ENCODE measurements at regions not wholly inside any gene's neighbourhood (a gene's known extent, or its start where the extent isn't known, plus 50 kb on each side); places are given as distances from the start of the nearest gene placed in this dataset.

DNA sequence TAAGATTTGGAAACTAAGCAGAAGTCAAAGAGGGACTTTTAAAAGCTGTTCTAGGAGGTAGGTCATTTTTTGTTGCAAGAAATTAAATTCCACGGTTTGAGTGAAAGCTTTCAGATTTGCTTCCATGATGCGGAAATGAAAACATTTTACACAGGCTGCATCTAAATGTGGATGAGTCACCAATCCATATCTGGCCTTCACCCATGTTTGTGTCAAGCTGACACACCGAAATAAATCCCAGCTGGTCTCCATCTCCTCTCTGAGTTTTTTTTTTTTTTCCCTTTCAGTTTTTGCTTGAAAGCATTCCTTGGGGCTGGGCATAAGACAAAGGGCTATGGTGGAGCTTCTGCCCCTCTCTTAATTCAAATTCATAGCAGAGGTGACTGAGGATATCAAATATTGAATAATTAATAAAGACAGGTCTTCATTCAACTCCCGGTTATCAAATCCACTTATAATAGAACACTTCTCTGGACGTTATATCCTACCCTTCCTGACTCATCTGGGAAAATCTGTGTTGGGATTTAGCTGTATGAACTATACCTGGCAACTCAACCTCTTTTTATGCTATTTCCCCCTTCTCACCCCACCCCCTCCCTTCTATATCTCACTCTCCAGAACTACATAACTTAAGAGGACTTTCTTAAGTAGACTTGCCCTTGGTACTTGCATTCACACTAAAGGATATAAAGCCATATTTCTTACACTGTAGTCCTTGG lies 558.3 kb upstream of the GCFC2 start:
- no peaks in the 10 kb centered on the region for H4K20me1 ChIP-seq (ENCODE audit: insufficient read depth, poor library complexity, severe bottlenecking)
- no peak overlapping the region for H2AFZ ChIP-seq
- DNase-seq (ENCODE audit: low spot score): peak; percentile 14
- H3K4me3 ChIP-seq: no peak overlapping the region
- WGBS (ENCODE audit: low lambda C conversion rate, missing lambda C conversion rate): 58% methylated on average over 5 of the region's 5 CpGs
- H3K4me1 ChIP-seq (ENCODE audit: insufficient read depth): peaks cover 6% of the 10 kb centered on the region
- no peaks in the 10 kb centered on the region for H3K9me3 ChIP-seq (ENCODE audit: low read depth)
- no peaks in the 10 kb centered on the region for H3K36me3 ChIP-seq (replicated peaks; ENCODE audit: insufficient read depth, low read depth)
- H3K27ac ChIP-seq: peak overlapping the region; percentile 78
- no peak for TF ChIP-seq CTCF (IDR thresholded peaks at IDR 0.05; ENCODE audit: poor library complexity)
- TF ChIP-seq EZH2phosphoT487 (IDR thresholded peaks at IDR 0.05; ENCODE audit: low read depth, severe bottlenecking, unreplicated experiment): no peak
- TF ChIP-seq EZH2 (IDR thresholded peaks at IDR 0.05; ENCODE audit: borderline replicate concordance): no peak
- no peaks in the 10 kb centered on the region for H3K79me2 ChIP-seq
- H3K9me2 ChIP-seq (replicated peaks; ENCODE audit: insufficient read depth): no peaks in the 10 kb centered on the region
- peak overlapping the region; percentile 2 for H3K4me2 ChIP-seq
- no peaks in the 10 kb centered on the region for H3K27me3 ChIP-seq

DNA sequence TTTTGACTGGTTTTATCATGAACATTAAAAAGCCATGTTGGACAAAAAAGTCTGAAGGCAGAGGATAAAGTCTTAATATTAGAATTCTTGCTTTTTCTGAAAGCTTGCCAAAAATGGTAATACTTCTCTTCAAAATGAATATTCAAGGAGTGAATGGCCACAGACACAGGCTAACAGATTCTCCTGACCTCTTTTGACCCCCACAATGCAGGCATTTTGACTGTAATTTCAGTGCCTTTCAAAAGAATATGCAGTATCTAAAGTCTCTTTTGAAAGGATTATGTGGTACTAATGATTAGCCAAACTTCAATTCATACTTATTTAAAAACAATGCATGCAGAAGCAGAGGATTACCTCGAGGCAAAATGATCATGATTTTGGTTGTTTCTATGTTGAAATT lies 557.8 kb upstream of the GCFC2 start:
- Histone ChIP-seq H3K27ac (no peak overlapping the region), H3K36me3 (replicated peaks; ENCODE audit: insufficient read depth, low read depth) (no peaks in the 10 kb centered on the region), H3K4me1 (ENCODE audit: insufficient read depth) (peaks cover 6% of the 10 kb centered on the region), H3K9me3 (ENCODE audit: low read depth) (no peaks in the 10 kb centered on the region), H3K9me2 (replicated peaks; ENCODE audit: insufficient read depth) (no peaks in the 10 kb centered on the region), H3K79me2 (no peaks in the 10 kb centered on the region), H3K4me3 (no peak overlapping the region), H2AFZ (no peak overlapping the region), H3K4me2 (peak overlapping the region; percentile 2), H4K20me1 (ENCODE audit: insufficient read depth, poor library complexity, severe bottlenecking) (no peaks in the 10 kb centered on the region), H3K27me3 (no peaks in the 10 kb centered on the region)
- DNase-seq (ENCODE audit: low spot score): no peak
- 35% methylated on average over 1 of the region's 1 CpG for WGBS (ENCODE audit: low lambda C conversion rate, missing lambda C conversion rate)
- TF ChIP-seq EZH2 (IDR thresholded peaks at IDR 0.05; ENCODE audit: borderline replicate concordance) (no peak), EZH2phosphoT487 (IDR thresholded peaks at IDR 0.05; ENCODE audit: low read depth, severe bottlenecking, unreplicated experiment) (no peak), CTCF (IDR thresholded peaks at IDR 0.05; ENCODE audit: poor library complexity) (no peak)

DNA sequence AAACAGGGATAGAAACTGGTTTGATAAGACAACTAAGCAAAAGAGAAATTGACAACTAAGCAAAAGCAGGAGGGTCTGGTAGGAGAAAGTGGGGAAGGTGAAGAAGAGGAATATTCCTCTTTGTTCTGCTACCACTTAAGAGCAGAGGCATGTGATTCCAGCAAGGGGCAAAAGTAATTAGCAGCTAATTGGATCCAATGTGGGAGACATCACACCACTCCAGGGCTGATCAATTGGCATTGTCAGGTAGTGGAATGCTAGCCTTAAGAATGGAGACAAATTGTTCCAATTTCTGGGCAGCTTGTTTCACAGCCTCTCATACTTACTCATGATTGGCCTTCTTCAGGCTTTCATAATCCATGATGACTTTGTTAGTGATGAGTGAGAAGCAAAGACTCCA lies 547.1 kb upstream of the GCFC2 start:
- Histone ChIP-seq H3K4me1 (ENCODE audit: insufficient read depth) (no peaks in the 10 kb centered on the region), H3K79me2 (no peaks in the 10 kb centered on the region), H3K4me3 (no peak overlapping the region), H3K27me3 (no peaks in the 10 kb centered on the region), H3K4me2 (no peak overlapping the region), H3K9me3 (ENCODE audit: low read depth) (no peaks in the 10 kb centered on the region), H4K20me1 (ENCODE audit: insufficient read depth, poor library complexity, severe bottlenecking) (no peaks in the 10 kb centered on the region), H3K27ac (no peak overlapping the region), H2AFZ (no peak overlapping the region), H3K36me3 (replicated peaks; ENCODE audit: insufficient read depth, low read depth) (no peaks in the 10 kb centered on the region), H3K9me2 (replicated peaks; ENCODE audit: insufficient read depth) (no peaks in the 10 kb centered on the region)
- DNase-seq (ENCODE audit: low spot score): no peak
- TF ChIP-seq CTCF (IDR thresholded peaks at IDR 0.05; ENCODE audit: poor library complexity) (no peak), EZH2 (IDR thresholded peaks at IDR 0.05; ENCODE audit: borderline replicate concordance) (no peak)

All from hepatocyte (in vitro differentiated cells).